ENCODE measurements at regions not wholly inside any gene's neighbourhood (a gene's known extent, or its start where the extent isn't known, plus 50 kb on each side); places are given as distances from the start of the nearest gene placed in this dataset.

- TF ChIP-seq CTCF (IDR thresholded peaks at IDR 0.05; ENCODE audit: low read length): no peak
- no peak for TF ChIP-seq EZH2 (optimal IDR thresholded peaks at IDR 0.05; ENCODE audit: low read depth, low read length)
Observed at GRCh38 chr21:18677632-18678031, 274.0 kb upstream of the TMPRSS15 start.

Data from MM.1S (cell line).